H1 (cell line): ENCODE measurements at regions not wholly inside any gene's neighbourhood (a gene's known extent, or its start where the extent isn't known, plus 50 kb on each side); places are given as distances from the start of the nearest gene placed in this dataset.

Source experiments
- CTCF ChIA-PET: fragments of 300-600 bp; sonication (Branson Sonifier 250); formaldehyde crosslinking; loops from one replicate; lab custom pipeline; 2021; ENCODE audit not compliant: partially characterized antibody; lab: Charles Lee
- POLR2A ChIA-PET: fragments of 300-600 bp; sonication (Branson Sonifier 250); formaldehyde crosslinking; loops from one replicate; lab custom pipeline; 2021; ENCODE audit warnings: inconsistent platforms; ENCODE audit not compliant: partially characterized antibody; lab: Charles Lee
- DNase-seq, 2 experiments: peaks; one replicate each; pipeline versions ENCODE4 v3.0.0 to v3.0.0-alpha.2; 2010 to 2022; ENCODE audit warnings: low spot score in 2 of 2, low read depth in 1 of 2, mixed read lengths in 1 of 2
- FAIRE-seq: peaks from 2 replicates; lab custom pipeline; 2011; peaks lifted over from hg19 to GRCh38; lab: Jason Lieb, UNC
- H2AFZ ChIP-seq: 2 replicates; pipeline ENCODE4 v1.8.1; 2012; ENCODE audit warnings: low read length, inconsistent platforms
- H2AK5ac ChIP-seq: 2 replicates; pipeline ENCODE4 v1.6.1; 2013; ENCODE audit warnings: low read depth, low read length
- H2BK120ac ChIP-seq: replicated peaks from 2 replicates; pipeline ENCODE3; 2013; ENCODE audit warnings: low read depth, low read length, inconsistent platforms
- H2BK12ac ChIP-seq: 2 replicates; pipeline ENCODE4 v1.6.1; 2013; ENCODE audit warnings: low read depth, low read length
- H2BK15ac ChIP-seq: 2 replicates; pipeline ENCODE4 v1.6.1; 2013; ENCODE audit warnings: low read length
- H2BK20ac ChIP-seq: 2 replicates; pipeline ENCODE4 v1.6.1; 2013; ENCODE audit warnings: low read length
- H2BK5ac ChIP-seq: 2 replicates; pipeline ENCODE4 v1.6.1; 2013; ENCODE audit warnings: low read depth, low read length
- H3K14ac ChIP-seq: 2 replicates; pipeline ENCODE4 v1.6.1; 2013; ENCODE audit warnings: inconsistent platforms; ENCODE audit not compliant: insufficient read length
- H3K18ac ChIP-seq: 2 replicates; pipeline ENCODE4 v1.6.1; 2013; ENCODE audit warnings: low read length; ENCODE audit errors: extremely low read depth
- H3K23ac ChIP-seq: 2 replicates; pipeline ENCODE4 v1.6.1; 2013; ENCODE audit warnings: inconsistent platforms; ENCODE audit not compliant: insufficient read length
- H3K23me2 ChIP-seq: 2 replicates; pipeline ENCODE4 v1.6.1; 2013; ENCODE audit warnings: low read depth, low read length
- H3K27ac ChIP-seq: 2 replicates; pipeline ENCODE4 v1.6.1; 2011; ENCODE audit warnings: low read depth, low read length, inconsistent platforms
- H3K27me3 ChIP-seq, 4 experiments: replicated peaks in 1 of 4; 1 replicate in 1 of 4; 2 replicates in 3 of 4; pipeline versions ENCODE4 v1.6.1 to v1.8.1; 2011 to 2013; ENCODE audit warnings: low read length in 3 of 4, mild to moderate bottlenecking in 3 of 4, inconsistent platforms in 2 of 4, mixed read lengths in 2 of 4, moderate library complexity in 1 of 4; ENCODE audit not compliant: control insufficient read depth in 3 of 4, insufficient read depth in 3 of 4; ENCODE audit errors: extremely low read depth in 1 of 4
- H3K36me3 ChIP-seq, 4 experiments: 2 replicates each; pipeline versions ENCODE4 v1.6.1 to v1.8.1; 2011 to 2013; ENCODE audit warnings: mild to moderate bottlenecking in 4 of 4, low read length in 3 of 4, moderate library complexity in 2 of 4, control low read depth in 1 of 4, inconsistent platforms in 1 of 4; ENCODE audit not compliant: insufficient read depth in 4 of 4, control insufficient read depth in 2 of 4
- H3K4ac ChIP-seq: replicated peaks from 2 replicates; pipeline ENCODE3; 2013; ENCODE audit warnings: low read length, low read depth, mixed read lengths, inconsistent platforms; ENCODE audit not compliant: insufficient read length
- H3K4me1 ChIP-seq, 4 experiments: replicated peaks in 1 of 4; 1 replicate in 1 of 4; 2 replicates in 3 of 4; pipeline versions ENCODE4 v1.6.1 to v1.8.1; 2011 to 2013; ENCODE audit warnings: low read length in 3 of 4, inconsistent platforms in 2 of 4, mixed read lengths in 1 of 4; ENCODE audit not compliant: insufficient read depth in 4 of 4, control insufficient read depth in 3 of 4
- H3K4me2 ChIP-seq, 2 experiments: 2 replicates each; pipeline versions ENCODE4 v1.6.1 to v1.8.1; 2011 to 2013; ENCODE audit warnings: low read depth in 2 of 2, low read length in 2 of 2, control low read depth in 1 of 2, inconsistent platforms in 1 of 2, mild to moderate bottlenecking in 1 of 2; ENCODE audit not compliant: insufficient read depth in 1 of 2
- H3K4me3 ChIP-seq, 4 experiments: fragments of 200-600, 300-600 bp in 1 of 4; sonication (generic), shearing (Covaris generic), sonication (Bioruptor Twin) in 1 of 4; 2 replicates each; pipeline versions ENCODE4 v1.5.1 to v1.8.1; 2011 to 2016; ENCODE audit warnings: low read length in 4 of 4, low read depth in 3 of 4, control low read depth in 2 of 4, inconsistent platforms in 2 of 4, mild to moderate bottlenecking in 2 of 4, mixed read lengths in 1 of 4, moderate library complexity in 1 of 4; ENCODE audit not compliant: insufficient read depth in 2 of 4; ENCODE audit errors: extremely low read depth in 1 of 4
- H3K56ac ChIP-seq: replicated peaks from 2 replicates; pipeline ENCODE3; 2013; ENCODE audit warnings: low read depth, mild to moderate bottlenecking, mixed read lengths, low read length, inconsistent platforms; ENCODE audit not compliant: insufficient read length
- H3K79me1 ChIP-seq: 2 replicates; pipeline ENCODE4 v1.6.1; 2013; ENCODE audit warnings: low read depth, low read length, control low read depth
- H3K79me2 ChIP-seq, 2 experiments: 2 replicates each; pipeline versions ENCODE4 v1.6.1 to v1.8.1; 2012 to 2013; ENCODE audit warnings: low read length in 2 of 2, mild to moderate bottlenecking in 2 of 2, inconsistent platforms in 1 of 2; ENCODE audit not compliant: insufficient read depth in 2 of 2, control insufficient read depth in 1 of 2
- H3K9ac ChIP-seq, 4 experiments: replicated peaks in 1 of 4; 1 replicate in 1 of 4; 2 replicates in 3 of 4; pipeline versions ENCODE4 v1.6.1 to v1.8.1; 2011 to 2013; ENCODE audit warnings: low read depth in 3 of 4, low read length in 3 of 4, control low read depth in 2 of 4, mild to moderate bottlenecking in 2 of 4, moderate library complexity in 2 of 4, inconsistent platforms in 1 of 4; ENCODE audit errors: extremely low read depth in 1 of 4
- H3K9me3 ChIP-seq, 2 experiments: 2 replicates each; pipeline versions ENCODE4 v1.6.1 to v1.8.1; 2012 to 2013; ENCODE audit warnings: mild to moderate bottlenecking in 2 of 2, moderate library complexity in 2 of 2, control low read depth in 1 of 2, inconsistent platforms in 1 of 2, low read depth in 1 of 2, low read length in 1 of 2, mixed read lengths in 1 of 2; ENCODE audit not compliant: insufficient read depth in 2 of 2
- H4K20me1 ChIP-seq, 2 experiments: replicated peaks in 1 of 2; 2 replicates each; pipeline versions ENCODE3 to v1.8.1; 2011 to 2013; ENCODE audit warnings: inconsistent platforms in 2 of 2, low read length in 2 of 2, mild to moderate bottlenecking in 1 of 2; ENCODE audit not compliant: insufficient read depth in 2 of 2, control insufficient read depth in 1 of 2
- H4K5ac ChIP-seq: 2 replicates; pipeline ENCODE4 v1.6.1; 2013; ENCODE audit warnings: low read length, low read depth, mixed read lengths, inconsistent platforms; ENCODE audit not compliant: insufficient read length
- H4K8ac ChIP-seq: 2 replicates; pipeline ENCODE4 v1.8.0; 2013; ENCODE audit warnings: mild to moderate bottlenecking, moderate library complexity, low read length, inconsistent platforms; ENCODE audit not compliant: insufficient read depth; ENCODE audit errors: extremely low read depth
- H4K91ac ChIP-seq: replicated peaks from 2 replicates; pipeline ENCODE3; 2013; ENCODE audit warnings: low read length, mixed read lengths, inconsistent platforms; ENCODE audit not compliant: insufficient read length
- ASH2L ChIP-seq: fragments of 200-600, 300-600 bp; sonication (generic); IDR thresholded peaks from one replicate; pipeline ENCODE4 v1.7.1; 2017; ENCODE audit warnings: low read length
- ATF2 ChIP-seq: IDR thresholded peaks from 2 replicates; pipeline ENCODE4 v1.6.1; 2012; ENCODE audit warnings: low read length, inconsistent platforms
- BCL11A ChIP-seq, 2 experiments: IDR thresholded peaks; one replicate each; pipeline ENCODE4 v1.6.1; 2011; ENCODE audit warnings: low read depth in 2 of 2, low read length in 2 of 2, mild to moderate bottlenecking in 2 of 2
- BRCA1 ChIP-seq: IDR thresholded peaks from 2 replicates; pipeline ENCODE4 v1.6.1; 2012; ENCODE audit warnings: low read depth, low read length, improper control_type of control experiment
- CBX8 ChIP-seq: fragments of 300-800, 300-1000 bp; sonication (generic); IDR thresholded peaks from 2 replicates; pipeline ENCODE4 v1.7.1; 2016; ENCODE audit warnings: low read depth, low read length, borderline replicate concordance
- CHD2 ChIP-seq: IDR thresholded peaks from 2 replicates; pipeline ENCODE4 v1.6.1; 2012; ENCODE audit warnings: low read length, improper control_type of control experiment
- EGR1 ChIP-seq: IDR thresholded peaks from 2 replicates; pipeline ENCODE4 v1.6.1; 2011; ENCODE audit warnings: low read depth, low read length, borderline replicate concordance
- KDM4A ChIP-seq: IDR thresholded peaks from one replicate; pipeline ENCODE4 v1.7.1; 2012; ENCODE audit warnings: low read depth, mild to moderate bottlenecking, moderate library complexity, low read length, inconsistent platforms; ENCODE audit not compliant: severe bottlenecking
- MAFK ChIP-seq: IDR thresholded peaks from 2 replicates; pipeline ENCODE4 v1.6.1; 2012; ENCODE audit warnings: low read depth, mild to moderate bottlenecking, improper control_type of control experiment, low read length
- SAP30 ChIP-seq: fragments of 300-600 bp; sonication (generic); IDR thresholded peaks from 2 replicates; pipeline ENCODE4 v1.7.1; 2012; ENCODE audit warnings: low read length, moderate library complexity, mild to moderate bottlenecking, inconsistent platforms; ENCODE audit not compliant: insufficient read depth, insufficient replicate concordance
- SIN3A ChIP-seq, 2 experiments: IDR thresholded peaks in 1 of 2; conservative IDR thresholded peaks in 1 of 2; 2 replicates each; pipeline ENCODE4 v1.6.1; 2011 to 2012; ENCODE audit warnings: low read length in 2 of 2, improper control_type of control experiment in 1 of 2, low read depth in 1 of 2, mild to moderate bottlenecking in 1 of 2
- SIX5 ChIP-seq: IDR thresholded peaks from 2 replicates; pipeline ENCODE4 v1.6.1; 2011; ENCODE audit warnings: mild to moderate bottlenecking, low read depth, low read length
- WGBS, 2 experiments: shearing (Covaris generic) in 1 of 2; methylation state at CpG; one replicate each; pipeline versions ENCODE4 v1.1.6 to v1.1.7; 2013 to 2015; ENCODE audit warnings: low lambda C conversion rate in 2 of 2, mixed read lengths in 2 of 2, inconsistent platforms in 1 of 2, low coverage in 1 of 2, missing lambda C conversion rate in 1 of 2; ENCODE audit not compliant: insufficient replicate concordance in 2 of 2, insufficient coverage in 1 of 2, insufficient read length in 1 of 2; ENCODE audit errors: extremely low coverage in 1 of 2, missing lambda C conversion rate in 1 of 2; 5-methylcytosine and 5-hydroxymethylcytosine counted together
- TF ChIP-seq, protein P1 (sequence below): IDR thresholded peaks from 2 replicates; pipeline ENCODE4 v1.6.1; 2012; ENCODE audit warnings: inconsistent platforms

GRCh38 chr17:45687594-45687993 lies 96.5 kb upstream of the CRHR1 start:
- Histone ChIP-seq H4K5ac (no peak overlapping the region), H3K9ac (no peak overlapping the region), H3K4me3 (no peak overlapping the region), H4K20me1 (no peaks in the 10 kb centered on the region), H2AK5ac (no peak overlapping the region), H3K27me3 (peaks cover 0 to 5% (median 0%) of the 10 kb centered on the region in 4 experiments; a peak in 3 of 7 replicates), H3K27ac (no peak overlapping the region), H4K91ac (no peak overlapping the region), H4K8ac (no peak overlapping the region), H3K4me2 (no peak overlapping the region), H2BK15ac (no peak overlapping the region), H2AFZ (no peak overlapping the region), H2BK20ac (no peak overlapping the region), H3K79me1 (no peaks in the 10 kb centered on the region), H2BK12ac (no peak overlapping the region), H3K56ac (no peak overlapping the region), H3K9me3 (no peaks in the 10 kb centered on the region), H3K79me2 (no peaks in the 10 kb centered on the region), H2BK120ac (no peak overlapping the region), H3K23ac (no peak overlapping the region), H3K36me3 (no peaks in the 10 kb centered on the region; a peak in 1 of 8 replicates), H3K18ac (no peak overlapping the region), H3K4ac (no peak overlapping the region), H3K23me2 (no peaks in the 10 kb centered on the region), H2BK5ac (no peak overlapping the region), H3K4me1 (no peaks in the 10 kb centered on the region), H3K14ac (no peak overlapping the region)
- WGBS, 2 experiments = 73% methylated on average over 2 of the region's 2 CpGs; no CpG with 5 or more reads in 1 of the 2 experiments
- FAIRE-seq (no peak), DNase-seq (no peak)
- CTCF ChIA-PET = interaction anchor here (0.6 to 2.3 kb wide), 5 partner anchors 23 to 170 kb away, joined by 3 to 7 read pairs (median 3); no protein-coding TSS in a partner anchor
- POLR2A ChIA-PET = interaction anchor here (0.6 kb wide), 1 partner anchor 43 kb away, joined by 3 read pairs; no protein-coding TSS in a partner anchor
- TF ChIP-seq SIN3A (conservative IDR thresholded peaks at IDR 0.05 in 1 of 2, IDR thresholded peaks at IDR 0.05 in 1 of 2; ENCODE audit: low read depth in 1 of 2, low read length in 2 of 2) = no peak
- TF ChIP-seq CBX8 = no peak
- no peak for TF ChIP-seq BCL11A (IDR thresholded peaks at IDR 0.05; ENCODE audit: low read depth in 2 of 2, low read length in 2 of 2)
- TF ChIP-seq SAP30 = no peak
- TF ChIP-seq SIX5 = no peak
- no peak for TF ChIP-seq CHD2
- no peak for TF ChIP-seq MAFK
- TF ChIP-seq, protein P1, sequence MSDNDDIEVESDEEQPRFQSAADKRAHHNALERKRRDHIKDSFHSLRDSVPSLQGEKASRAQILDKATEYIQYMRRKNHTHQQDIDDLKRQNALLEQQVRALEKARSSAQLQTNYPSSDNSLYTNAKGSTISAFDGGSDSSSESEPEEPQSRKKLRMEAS = no peak
- no peak for TF ChIP-seq EGR1
- TF ChIP-seq ATF2 = no peak
- TF ChIP-seq KDM4A = no peak
- TF ChIP-seq ASH2L = no peak
- TF ChIP-seq BRCA1 = no peak
